ENCODE measurements at regions not wholly inside any gene's neighbourhood (a gene's known extent, or its start where the extent isn't known, plus 50 kb on each side); places are given as distances from the start of the nearest gene placed in this dataset.

- FAIRE-seq (no peak), DNase-seq (ENCODE audit: low read depth) (no peak)
- no peak for TF ChIP-seq CTCF (IDR thresholded peaks at IDR 0.05; ENCODE audit: insufficient read depth, low read length, severe bottlenecking)
- no peak overlapping the region for H3K4me3 ChIP-seq (ENCODE audit: low read depth, low read length)
- H3K36me3 ChIP-seq (ENCODE audit: control insufficient read depth, insufficient read depth, low read length): no peaks in the 10 kb centered on the region
- no peaks in the 10 kb centered on the region for H3K27me3 ChIP-seq (ENCODE audit: control insufficient read depth, insufficient read depth, low read length)
Observed at GRCh38 chr13:78785764-78786163, 126.8 kb upstream of the OBI1 start.

GRCh38 chr13:78784014-78784750 is 125.2 kb upstream of the OBI1 start:
- no peak for TF ChIP-seq CTCF (IDR thresholded peaks at IDR 0.05; ENCODE audit: insufficient read depth, low read length, severe bottlenecking)
- DNase-seq (ENCODE audit: low read depth) (no peak), FAIRE-seq (no peak)
- no peak overlapping the region for H3K4me3 ChIP-seq (ENCODE audit: low read depth, low read length)
- no peaks in the 10 kb centered on the region for H3K36me3 ChIP-seq (ENCODE audit: control insufficient read depth, insufficient read depth, low read length)
- no peaks in the 10 kb centered on the region for H3K27me3 ChIP-seq (ENCODE audit: control insufficient read depth, insufficient read depth, low read length)

- no peak for FAIRE-seq
- TF ChIP-seq CTCF (IDR thresholded peaks at IDR 0.05; ENCODE audit: insufficient read depth, low read length, severe bottlenecking): no peak
- Histone ChIP-seq H3K27me3 (ENCODE audit: control insufficient read depth, insufficient read depth, low read length) (no peaks in the 10 kb centered on the region), H3K36me3 (ENCODE audit: control insufficient read depth, insufficient read depth, low read length) (no peaks in the 10 kb centered on the region), H3K4me3 (ENCODE audit: low read depth, low read length) (no peak overlapping the region)
- no peak for DNase-seq (ENCODE audit: low read depth)
Observed at GRCh38 chr13:78780708-78781107, 121.8 kb upstream of the OBI1 start.

- DNase-seq (ENCODE audit: low read depth) (no peak), FAIRE-seq (no peak)
- H3K4me3 ChIP-seq (ENCODE audit: low read depth, low read length): no peak overlapping the region
- TF ChIP-seq CTCF (IDR thresholded peaks at IDR 0.05; ENCODE audit: insufficient read depth, low read length, severe bottlenecking): no peak
- no peaks in the 10 kb centered on the region for H3K27me3 ChIP-seq (ENCODE audit: control insufficient read depth, insufficient read depth, low read length)
- no peaks in the 10 kb centered on the region for H3K36me3 ChIP-seq (ENCODE audit: control insufficient read depth, insufficient read depth, low read length)
Observed at GRCh38 chr13:78779608-78780007, 120.7 kb upstream of the OBI1 start.

- Histone ChIP-seq H3K27me3 (ENCODE audit: control insufficient read depth, insufficient read depth, low read length) (no peaks in the 10 kb centered on the region), H3K4me3 (ENCODE audit: low read depth, low read length) (no peak overlapping the region), H3K36me3 (ENCODE audit: control insufficient read depth, insufficient read depth, low read length) (no peaks in the 10 kb centered on the region)
- FAIRE-seq (no peak), DNase-seq (ENCODE audit: low read depth) (no peak)
- TF ChIP-seq CTCF (IDR thresholded peaks at IDR 0.05; ENCODE audit: insufficient read depth, low read length, severe bottlenecking): no peak
Observed at GRCh38 chr13:78777976-78778375, 119.0 kb upstream of the OBI1 start.

- no peaks in the 10 kb centered on the region for H3K36me3 ChIP-seq (ENCODE audit: control insufficient read depth, insufficient read depth, low read length)
- H3K4me3 ChIP-seq (ENCODE audit: low read depth, low read length): no peak overlapping the region
- FAIRE-seq (no peak), DNase-seq (ENCODE audit: low read depth) (no peak)
- no peak for TF ChIP-seq CTCF (IDR thresholded peaks at IDR 0.05; ENCODE audit: insufficient read depth, low read length, severe bottlenecking)
- H3K27me3 ChIP-seq (ENCODE audit: control insufficient read depth, insufficient read depth, low read length): no peaks in the 10 kb centered on the region
Observed at GRCh38 chr13:78777396-78777795, 118.4 kb upstream of the OBI1 start.

All from bronchial epithelial cell (primary cell).